SU-DHL-6 (cell line): ENCODE measurements at regions not wholly inside any gene's neighbourhood (a gene's known extent, or its start where the extent isn't known, plus 50 kb on each side); places are given as distances from the start of the nearest gene placed in this dataset.

Experiments used
- H2AFZ ChIP-seq: fragments of 200-600 bp; sonication (generic); 2 replicates; pipeline ENCODE4 v1.6.1; 2014; ENCODE audit warnings: low read depth, mild to moderate bottlenecking, moderate library complexity, mixed read lengths, antibody characterized with exemption, low read length; ENCODE audit not compliant: severe bottlenecking
- H3F3A ChIP-seq: fragments of 200-600 bp; shearing (Covaris generic); 2 replicates; pipeline ENCODE4 v1.6.0; 2016; ENCODE audit warnings: antibody characterized with exemption, mild to moderate bottlenecking; ENCODE audit not compliant: insufficient read depth
- H3K27ac ChIP-seq: fragments of 200-600 bp; sonication (generic); 2 replicates; pipeline ENCODE4 v1.5.1; 2016; ENCODE audit warnings: low read depth, mild to moderate bottlenecking, low read length, moderate library complexity, mixed read lengths
- H3K27me3 ChIP-seq: fragments of 200-600 bp; sonication (generic), shearing (Covaris generic); 2 replicates; pipeline ENCODE4 v1.6.0; 2014; ENCODE audit warnings: mild to moderate bottlenecking, low read length
- H3K36me3 ChIP-seq: fragments of 200-600 bp; sonication (generic); 2 replicates; pipeline ENCODE4 v1.6.1; 2014; ENCODE audit warnings: mild to moderate bottlenecking, low read length, mixed read lengths
- H3K4me2 ChIP-seq: fragments of 300-600, 200-600 bp; shearing (Covaris generic), sonication (generic); 2 replicates; pipeline ENCODE4 v1.6.0; 2014; ENCODE audit warnings: low read length, low read depth, mild to moderate bottlenecking; ENCODE audit not compliant: poor library complexity, severe bottlenecking
- H3K4me3 ChIP-seq: fragments of 200-600 bp; sonication (generic); 2 replicates; pipeline ENCODE4 v1.5.1; 2014; ENCODE audit warnings: antibody characterized with exemption, low read length, mild to moderate bottlenecking, mixed read lengths; ENCODE audit not compliant: insufficient read depth, poor library complexity, severe bottlenecking
- H3K79me2 ChIP-seq: fragments of 200-600 bp; sonication (generic); 2 replicates; pipeline ENCODE4 v1.6.1; 2014; ENCODE audit warnings: mild to moderate bottlenecking, low read length, moderate library complexity; ENCODE audit not compliant: insufficient read depth
- H3K9ac ChIP-seq: fragments of 200-600 bp; sonication (generic); 2 replicates; pipeline ENCODE4 v1.7.0; 2014; ENCODE audit warnings: mild to moderate bottlenecking, low read length
- H3K9me2 ChIP-seq: fragments of 200-600 bp; sonication (generic); replicated peaks from 2 replicates; pipeline ENCODE4 v1.6.1; 2014; ENCODE audit warnings: low read length; ENCODE audit not compliant: insufficient read depth
- H3K9me3 ChIP-seq: fragments of 200-600 bp; sonication (generic); 2 replicates; pipeline ENCODE4 v1.6.1; 2014; ENCODE audit warnings: low read length, mixed read lengths; ENCODE audit not compliant: insufficient read depth
- H4K20me1 ChIP-seq: fragments of 200-600 bp; sonication (generic); 2 replicates; pipeline ENCODE4 v1.6.1; 2014; ENCODE audit warnings: low read depth, mild to moderate bottlenecking, antibody characterized with exemption, low read length, moderate library complexity, mixed read lengths
- CTCF ChIP-seq: fragments of 200-600 bp; sonication (generic); IDR thresholded peaks from one replicate; pipeline ENCODE4 v1.5.1; 2017; ENCODE audit warnings: antibody characterized with exemption, mild to moderate bottlenecking, low read length, moderate library complexity; ENCODE audit not compliant: insufficient read depth, poor library complexity, severe bottlenecking
- EZH2phosphoT487 ChIP-seq: fragments of 200-600 bp; sonication (generic), shearing (Covaris generic); conservative IDR thresholded peaks from 2 replicates; pipeline ENCODE4 v1.6.1; 2018; ENCODE audit warnings: mild to moderate bottlenecking, antibody characterized with exemption, low read length, moderate library complexity, mixed read lengths

- no peak overlapping the region for H2AFZ ChIP-seq
- no peaks in the 10 kb centered on the region for H3F3A ChIP-seq
- H3K4me3 ChIP-seq, result no peak overlapping the region
- H3K9me2 ChIP-seq, result no peaks in the 10 kb centered on the region
- H3K4me2 ChIP-seq, result no peak overlapping the region
- no peaks in the 10 kb centered on the region for H3K79me2 ChIP-seq
- no peak overlapping the region for H3K27ac ChIP-seq
- H3K27me3 ChIP-seq, result no peaks in the 10 kb centered on the region
- H3K36me3 ChIP-seq, result no peaks in the 10 kb centered on the region
- H3K9me3 ChIP-seq, result no peaks in the 10 kb centered on the region
- no peak overlapping the region for H3K9ac ChIP-seq
- no peak for TF ChIP-seq CTCF
- TF ChIP-seq EZH2phosphoT487, result no peak
- no peaks in the 10 kb centered on the region for H4K20me1 ChIP-seq
Measured at GRCh38 chr13:83352391-83352790, 529.9 kb downstream of the SLITRK1 start.

GRCh38 chr13:83350569-83350968 is 531.7 kb downstream of the SLITRK1 start:
- Histone ChIP-seq H3K79me2 (no peaks in the 10 kb centered on the region), H4K20me1 (no peaks in the 10 kb centered on the region), H3K4me2 (no peak overlapping the region), H3K36me3 (no peaks in the 10 kb centered on the region), H3K9me3 (no peaks in the 10 kb centered on the region), H2AFZ (no peak overlapping the region), H3K27ac (no peak overlapping the region), H3K9ac (no peak overlapping the region), H3F3A (no peaks in the 10 kb centered on the region), H3K9me2 (no peaks in the 10 kb centered on the region), H3K27me3 (no peaks in the 10 kb centered on the region), H3K4me3 (no peak overlapping the region)
- no peak for TF ChIP-seq EZH2phosphoT487
- no peak for TF ChIP-seq CTCF

GRCh38 chr13:83344518-83344917 is 537.8 kb downstream of the SLITRK1 start:
- no peaks in the 10 kb centered on the region for H3K9me3 ChIP-seq
- no peak overlapping the region for H3K27ac ChIP-seq
- H3K79me2 ChIP-seq, result no peaks in the 10 kb centered on the region
- H2AFZ ChIP-seq, result no peak overlapping the region
- no peaks in the 10 kb centered on the region for H3K27me3 ChIP-seq
- H3K4me3 ChIP-seq, result no peak overlapping the region
- no peak overlapping the region for H3K9ac ChIP-seq
- H3K9me2 ChIP-seq, result no peaks in the 10 kb centered on the region
- H4K20me1 ChIP-seq, result no peaks in the 10 kb centered on the region
- no peaks in the 10 kb centered on the region for H3K36me3 ChIP-seq
- no peak overlapping the region for H3K4me2 ChIP-seq
- TF ChIP-seq CTCF (no peak), EZH2phosphoT487 (no peak)
- no peaks in the 10 kb centered on the region for H3F3A ChIP-seq
